ENCODE measurements at regions not wholly inside any gene's neighbourhood (a gene's known extent, or its start where the extent isn't known, plus 50 kb on each side); places are given as distances from the start of the nearest gene placed in this dataset.
A peak's percentile ranks its signal among the peaks of the same experiment; 100 is the strongest.

DNA sequence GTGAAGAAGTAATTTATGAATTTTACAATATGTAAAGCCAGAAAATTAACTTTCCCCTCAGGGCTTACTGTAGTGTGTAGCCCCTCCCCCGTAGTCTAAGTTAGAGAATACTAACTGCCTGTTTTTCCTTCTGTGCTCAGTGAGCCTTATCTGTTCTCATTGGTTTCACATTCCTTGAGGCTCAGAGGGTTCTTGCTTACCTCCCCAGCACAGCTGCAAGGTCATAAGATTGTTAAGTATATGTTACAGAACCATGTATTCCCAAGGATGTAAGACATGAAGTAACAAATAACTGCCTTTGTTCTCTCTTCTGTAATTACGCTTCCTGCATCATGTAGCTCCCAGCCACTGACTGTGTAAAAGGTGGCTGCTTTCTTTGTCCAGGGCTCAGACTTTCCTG, 1351.1 kb downstream of the TMEM121 start:
- no peak for DNase-seq

- DNase-seq: peak; percentile 74
Observed at GRCh38 chr14:106879241-106879640, 1352.9 kb downstream of the TMEM121 start.

DNA sequence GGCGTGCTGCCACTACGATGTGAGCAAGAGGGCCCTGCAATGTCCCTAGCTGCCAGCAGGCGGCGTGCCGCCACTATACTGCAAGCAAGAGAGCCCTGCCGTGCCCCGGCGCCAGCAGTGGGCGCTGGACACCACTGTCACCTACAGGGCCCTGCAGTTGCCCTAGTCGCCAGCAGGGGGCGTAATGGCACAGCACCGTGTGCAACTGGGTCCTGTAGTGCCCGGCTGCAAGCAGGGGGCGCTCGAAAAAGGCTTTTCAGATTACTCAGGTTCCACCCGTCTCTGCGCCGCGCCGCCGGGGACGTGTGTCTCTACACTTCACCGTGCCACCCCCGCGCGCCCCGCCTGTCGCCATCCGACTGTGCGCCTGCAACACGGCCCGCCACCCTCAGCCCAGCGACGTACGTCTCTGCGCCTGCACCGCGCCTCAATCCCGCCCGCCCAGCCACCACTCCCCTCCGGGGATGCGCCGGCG, 1356.9 kb downstream of the TMEM121 start:
- DNase-seq: no peak
